AG09309 (cell line): ENCODE measurements at regions not wholly inside any gene's neighbourhood (a gene's known extent, or its start where the extent isn't known, plus 50 kb on each side); places are given as distances from the start of the nearest gene placed in this dataset.
"Not testable (repeated sequence)": the region's sequence is repeated elsewhere in the genome, so short reads cannot be mapped to it uniquely, and the experiment has no call there.

ENCODE experiments used
- DNase-seq: peaks from one replicate; pipeline ENCODE4 v3.0.0-alpha.2; 2010; ENCODE audit warnings: low read depth
- H3K4me3 ChIP-seq: 2 replicates; pipeline ENCODE4 v1.5.1; 2011; ENCODE audit warnings: mild to moderate bottlenecking, low read depth, low read length, moderate library complexity; ENCODE audit not compliant: control insufficient read depth
- CTCF ChIP-seq: IDR thresholded peaks from 2 replicates; pipeline ENCODE4 v1.5.1; 2011; ENCODE audit warnings: mild to moderate bottlenecking, low read depth, low read length, inconsistent platforms; ENCODE audit not compliant: insufficient read depth, control insufficient read depth; ENCODE audit errors: missing control alignments

DNA sequence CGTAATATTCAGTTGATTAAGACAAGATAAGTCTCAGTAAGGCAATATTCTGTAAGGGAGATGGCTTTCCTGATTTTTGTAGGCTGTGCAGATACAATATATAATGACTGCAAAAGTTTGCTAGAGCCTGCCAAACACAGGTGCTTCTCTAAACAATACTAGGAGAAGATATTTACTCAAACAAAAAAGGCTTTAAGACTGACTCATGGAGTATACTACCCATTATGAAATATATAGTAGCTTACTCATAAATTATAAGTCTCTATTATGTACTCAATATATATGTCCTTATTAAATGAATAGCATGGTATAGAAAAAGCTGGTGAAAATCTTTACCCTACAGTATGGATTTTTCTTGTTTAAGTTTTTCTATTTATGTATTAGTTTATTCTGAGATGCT, 93.2 kb upstream of the IL15 start:
- DNase-seq, result no peak
- TF ChIP-seq CTCF, result no peak
- no peak overlapping the region for H3K4me3 ChIP-seq

GRCh38 chr4:141543706-141544105, 92.7 kb upstream of the IL15 start:
- no peak for DNase-seq
- no peak overlapping the region for H3K4me3 ChIP-seq
- TF ChIP-seq CTCF, result no peak

GRCh38 chr4:141548791-141549190, 87.6 kb upstream of the IL15 start:
- no peak for TF ChIP-seq CTCF
- DNase-seq, result no peak
- H3K4me3 ChIP-seq, result no peak overlapping the region

GRCh38 chr4:141560056-141560455, 76.3 kb upstream of the IL15 start:
- no peak overlapping the region for H3K4me3 ChIP-seq
- no peak for DNase-seq
- no peak for TF ChIP-seq CTCF

DNA sequence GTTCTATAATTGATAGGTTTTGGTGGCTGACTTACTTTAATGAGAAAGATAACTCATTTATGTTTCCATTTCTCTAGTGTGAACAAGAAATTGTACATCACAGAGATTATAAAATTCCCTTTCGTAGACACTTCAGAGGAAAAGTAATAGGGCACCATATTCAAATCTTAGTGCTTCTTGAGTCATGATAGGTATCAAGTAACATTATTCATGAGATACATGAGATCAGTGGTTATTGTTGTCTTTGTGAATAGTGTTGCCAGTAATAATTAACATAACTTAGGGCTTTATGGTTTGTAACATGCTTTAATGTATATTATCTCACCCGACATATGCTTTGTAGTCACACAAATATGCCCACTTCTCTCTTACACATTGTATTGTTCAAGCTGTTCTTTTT, 73.7 kb upstream of the IL15 start:
- H3K4me3 ChIP-seq, result no peak overlapping the region
- no peak for TF ChIP-seq CTCF
- DNase-seq, result no peak

- H3K4me3 ChIP-seq, result no peak overlapping the region
- no peak for TF ChIP-seq CTCF
- no peak for DNase-seq
Measured at GRCh38 chr4:141563723-141564122, 72.7 kb upstream of the IL15 start.

DNA sequence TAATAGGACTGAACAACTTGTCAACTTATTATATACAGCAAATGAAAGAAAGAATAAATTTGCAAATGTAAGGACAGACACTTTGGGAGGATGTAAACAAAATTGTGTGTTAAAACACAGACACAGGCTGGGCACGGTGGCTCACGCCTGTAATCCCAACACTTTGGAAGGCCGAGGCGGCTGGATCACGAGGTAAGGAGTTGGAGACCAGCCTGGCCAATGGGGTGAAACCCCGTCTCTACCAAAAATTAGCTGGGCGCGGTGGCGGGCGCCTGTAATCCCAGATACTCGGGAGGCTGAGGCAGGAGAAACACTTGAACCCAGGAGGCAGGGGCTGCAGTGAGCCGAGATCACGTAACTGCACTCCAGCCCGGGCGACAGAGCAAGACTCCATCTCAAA, 71.4 kb upstream of the IL15 start:
- not testable (repeated sequence) for DNase-seq, H3K4me3 ChIP-seq
